GM12878 (cell line): ENCODE measurements at regions not wholly inside any gene's neighbourhood (a gene's known extent, or its start where the extent isn't known, plus 50 kb on each side); places are given as distances from the start of the nearest gene placed in this dataset.

Experiments used
- ATAC-seq: fragments of 200-7000 bp; cut with Tn5 transposase; 3 replicates; pipeline ENCODE4 v1.9.1; 2020; ENCODE audit warnings: mild to moderate bottlenecking, moderate library complexity
- BruUV-seq: library from RNA; stranded (reverse); fragments of 400-500 nt; replicated peaks from 2 replicates; lab custom pipeline; 2021; lab: Mats Ljungman, UMichigan
- CTCF ChIA-PET: fragments of 300-600 bp; sonication (Branson Sonifier 250); formaldehyde crosslinking; extraction: SDS; loops from one replicate; lab custom pipeline; 2021; ENCODE audit warnings: inconsistent platforms; lab: Yijun Ruan, JAX
- POLR2A ChIA-PET: fragments of 350-600 bp; formaldehyde crosslinking; extraction: SDS; loops from one replicate; lab custom pipeline; 2021; ENCODE audit warnings: inconsistent platforms; lab: Charles Lee
- RAD21 ChIA-PET: fragments of 300-600 bp; sonication (Branson Sonifier 250); formaldehyde crosslinking; loops from one replicate; lab custom pipeline; 2023; ENCODE audit warnings: antibody characterized with exemption; ENCODE audit not compliant: unreplicated experiment; lab: Charles Lee
- SMC1A ChIA-PET: fragments of 300-600 bp; sonication (Branson Sonifier 250); formaldehyde crosslinking; loops from one replicate; lab custom pipeline; 2023; ENCODE audit not compliant: unreplicated experiment, uncharacterized antibody; lab: Charles Lee
- DNase-seq: peaks from one replicate; pipeline ENCODE4 v3.0.0-alpha.2; 2011; ENCODE audit warnings: low read depth, low spot score
- FAIRE-seq: peaks from 3 replicates; lab custom pipeline; 2011; peaks lifted over from hg19 to GRCh38; lab: Jason Lieb, UNC
- H2AFZ ChIP-seq: 2 replicates; pipeline ENCODE4 v1.6.0; 2011; ENCODE audit warnings: low read depth, low read length, control low read depth; ENCODE audit not compliant: control insufficient read depth
- H3K27ac ChIP-seq: 2 replicates; pipeline ENCODE4 v1.5.1; 2011; ENCODE audit warnings: control low read depth; ENCODE audit not compliant: control insufficient read depth, insufficient read depth
- H3K27me3 ChIP-seq, 2 experiments: replicated peaks in 1 of 2; 2 replicates each; pipeline versions ENCODE4 v1.6.0 to v1.6.1; 2011; ENCODE audit warnings: low read length in 1 of 2; ENCODE audit not compliant: control insufficient read depth in 2 of 2, insufficient read depth in 2 of 2
- H3K36me3 ChIP-seq, 2 experiments: 2 replicates each; pipeline ENCODE4 v1.5.1; 2011; ENCODE audit warnings: low read length in 1 of 2; ENCODE audit not compliant: control insufficient read depth in 2 of 2, insufficient read depth in 2 of 2
- H3K4me1 ChIP-seq: 2 replicates; pipeline ENCODE4 v1.6.1; 2011; ENCODE audit warnings: mild to moderate bottlenecking, low read length, moderate library complexity, mixed read lengths; ENCODE audit not compliant: control insufficient read depth, insufficient read depth
- H3K4me2 ChIP-seq: 2 replicates; pipeline ENCODE4 v1.6.0; 2011; ENCODE audit warnings: control low read depth; ENCODE audit not compliant: control insufficient read depth, insufficient read depth
- H3K4me3 ChIP-seq: fragments of 200-600 bp; sonication (generic); 2 replicates; pipeline ENCODE4 v1.5.1; 2016
- H3K79me2 ChIP-seq: 2 replicates; pipeline ENCODE4 v1.6.0; 2011; ENCODE audit warnings: low read length; ENCODE audit not compliant: control insufficient read depth, insufficient read depth
- H3K9ac ChIP-seq: 2 replicates; pipeline ENCODE4 v1.8.0; 2011; ENCODE audit warnings: low read length, control low read depth, mixed read lengths; ENCODE audit not compliant: control insufficient read depth, insufficient read depth
- H3K9me3 ChIP-seq: replicated peaks from 3 replicates; pipeline ENCODE4 v1.5.1; 2011; ENCODE audit warnings: mild to moderate bottlenecking, low read length; ENCODE audit not compliant: control insufficient read depth, insufficient read depth
- H4K20me1 ChIP-seq: 2 replicates; pipeline ENCODE4 v1.6.0; 2011; ENCODE audit not compliant: control insufficient read depth, insufficient read depth
- BRCA1 ChIP-seq: IDR thresholded peaks from 2 replicates; pipeline ENCODE4 v1.6.1; 2011; ENCODE audit warnings: low read depth, low read length, improper control_type of control experiment
- JUND ChIP-seq: IDR thresholded peaks from 2 replicates; pipeline ENCODE4 v1.6.1; 2012; ENCODE audit warnings: low read depth, mild to moderate bottlenecking, low read length, improper control_type of control experiment, moderate library complexity
- LARP7 ChIP-seq: fragments of 450-650 bp; IDR thresholded peaks from 2 replicates; pipeline ENCODE4 v1.6.1; 2017; ENCODE audit warnings: mild to moderate bottlenecking
- MYB ChIP-seq: fragments of 150-350 bp; IDR thresholded peaks from 2 replicates; pipeline ENCODE4 v1.6.1; 2014; ENCODE audit warnings: mild to moderate bottlenecking, low read depth, low read length, borderline replicate concordance
- MYC ChIP-seq: IDR thresholded peaks from 2 replicates; pipeline ENCODE4 v1.6.1; 2011; ENCODE audit warnings: mild to moderate bottlenecking, low read length, moderate library complexity, inconsistent platforms; ENCODE audit not compliant: insufficient read depth, insufficient replicate concordance, insufficient read length, severe bottlenecking
- NBN ChIP-seq: fragments of 450-650 bp; IDR thresholded peaks from 2 replicates; pipeline ENCODE4 v1.6.1; 2016
- POU2F2 ChIP-seq: IDR thresholded peaks from 3 replicates; pipeline ENCODE4 v1.6.1; 2011; ENCODE audit warnings: low read depth, mild to moderate bottlenecking, low read length, borderline replicate concordance
- SIN3A ChIP-seq: IDR thresholded peaks from 2 replicates; pipeline ENCODE4 v1.6.1; 2012; ENCODE audit warnings: low read depth, low read length, improper control_type of control experiment
- STAT1 ChIP-seq: fragments of 450-650 bp; conservative IDR thresholded peaks from 2 replicates; pipeline ENCODE4 v1.6.1; 2014; ENCODE audit warnings: antibody characterized with exemption, mild to moderate bottlenecking
- SUZ12 ChIP-seq: fragments of 200-600 bp; sonication (generic); IDR thresholded peaks from one replicate; pipeline ENCODE4 v1.6.1; 2018; ENCODE audit warnings: antibody characterized with exemption, mild to moderate bottlenecking; ENCODE audit not compliant: unreplicated experiment
- TAF1 ChIP-seq: IDR thresholded peaks from 2 replicates; pipeline ENCODE4 v1.6.1; 2011; ENCODE audit warnings: mild to moderate bottlenecking, low read depth, low read length, borderline replicate concordance
- ZNF217 ChIP-seq: fragments of 450-650 bp; IDR thresholded peaks from 2 replicates; pipeline ENCODE4 v1.6.1; 2017; ENCODE audit warnings: antibody characterized with exemption, mild to moderate bottlenecking
- WGBS: methylation state at CpG from one replicate; pipeline ENCODE4 v1.1.6; 2016; ENCODE audit warnings: low lambda C conversion rate; ENCODE audit not compliant: insufficient replicate concordance, insufficient coverage; ENCODE audit errors: missing lambda C conversion rate; 5-methylcytosine and 5-hydroxymethylcytosine counted together
- in situ Hi-C: fragments of 300-500 bp; cut with MboI; formaldehyde crosslinking; loops from 9 replicates; pipeline ENCODE4 v1.14.3; 2018; ENCODE audit warnings: mixed read lengths
- intact Hi-C: fragments of 100-400 bp; cut with micrococcal nuclease; formaldehyde crosslinking; loops from one replicate; pipeline ENCODE4 v1.14.2; 2022; ENCODE audit not compliant: unreplicated experiment
- TF ChIP-seq, protein P1 (sequence below): IDR thresholded peaks from 2 replicates; pipeline ENCODE4 v1.6.1; 2012; ENCODE audit warnings: low read length, inconsistent platforms
- TF ChIP-seq, protein P2 (sequence below): fragments of 450-650 bp; formaldehyde crosslinking; IDR thresholded peaks from 2 replicates; pipeline ENCODE4 v1.5.0; 2022; ENCODE audit warnings: mild to moderate bottlenecking, missing genetic modification characterization
- TF ChIP-seq, protein P3 (sequence below): fragments of 450-650 bp; conservative IDR thresholded peaks from 2 replicates; pipeline ENCODE4 v1.6.1; 2017; ENCODE audit warnings: mild to moderate bottlenecking, moderate library complexity

DNA sequence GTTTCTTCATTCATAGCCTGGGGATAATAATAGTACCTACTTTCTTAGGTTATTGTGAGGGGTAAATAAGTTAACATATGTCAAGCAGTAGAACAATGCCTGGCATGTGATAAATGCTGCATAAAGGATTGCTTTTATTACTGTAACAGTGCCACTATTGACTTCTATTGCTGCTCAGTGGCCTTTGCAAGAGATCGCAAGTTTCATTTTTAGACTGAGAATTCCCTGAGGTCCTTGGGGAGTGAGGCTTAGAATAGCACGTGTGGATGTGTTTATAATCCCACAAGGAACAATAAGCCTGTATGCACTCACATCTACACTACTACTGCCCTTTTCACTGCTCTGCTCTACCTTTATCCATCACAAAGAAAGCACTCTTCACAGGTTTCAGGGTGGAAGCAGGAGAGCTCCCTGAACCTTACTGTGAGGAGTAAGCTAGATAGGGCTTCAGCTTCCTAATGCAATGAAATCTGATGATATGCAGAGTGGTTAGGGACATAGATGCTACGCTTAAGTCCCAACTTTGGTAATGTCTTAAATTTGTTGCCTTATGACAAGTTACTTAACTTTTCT, 302.6 kb downstream of the SNAPC1 start:
- no peak for DNase-seq
- WGBS: 11% methylated on average over 3 of the region's 3 CpGs
- Histone ChIP-seq H3K27ac (no peak overlapping the region), H4K20me1 (no peaks in the 10 kb centered on the region), H3K4me1 (no peaks in the 10 kb centered on the region), H3K27me3 (peaks cover 0 to under 1% of the 10 kb centered on the region in 2 experiments; a peak in 1 of 4 replicates), H3K4me2 (no peak overlapping the region), H3K79me2 (no peaks in the 10 kb centered on the region), H3K9me3 (no peaks in the 10 kb centered on the region), H2AFZ (no peak overlapping the region), H3K4me3 (no peak overlapping the region), H3K36me3 (no peaks in the 10 kb centered on the region), H3K9ac (no peak overlapping the region)
- RAD21 ChIA-PET: interaction anchor here (1.4 to 1.5 kb wide), 2 partner anchors 14 to 61 kb away, joined by 3 read pairs; no protein-coding TSS in a partner anchor
- no peak for ATAC-seq
- in situ Hi-C loops: no loop called here
- FAIRE-seq: no peak
- intact Hi-C loops: no loop called here
- POLR2A ChIA-PET: no interaction called here
- BruUV-seq: no TSS peak
- SMC1A ChIA-PET: interaction anchor here (0.6 to 1.0 kb wide), 2 partner anchors 18 to 160 kb away, joined by 3 read pairs; no protein-coding TSS in a partner anchor
- CTCF ChIA-PET: interaction anchor here (1.5 kb wide), 3 partner anchors 20 to 62 kb away, joined by 3 to 6 read pairs (median 3); no protein-coding TSS in a partner anchor
- TF ChIP-seq SIN3A: no peak
- no peak for TF ChIP-seq TAF1
- TF ChIP-seq POU2F2: no peak
- TF ChIP-seq LARP7: no peak
- TF ChIP-seq MYC: no peak
- no peak for TF ChIP-seq JUND
- no peak for TF ChIP-seq NBN
- TF ChIP-seq STAT1: no peak
- TF ChIP-seq, protein P1, sequence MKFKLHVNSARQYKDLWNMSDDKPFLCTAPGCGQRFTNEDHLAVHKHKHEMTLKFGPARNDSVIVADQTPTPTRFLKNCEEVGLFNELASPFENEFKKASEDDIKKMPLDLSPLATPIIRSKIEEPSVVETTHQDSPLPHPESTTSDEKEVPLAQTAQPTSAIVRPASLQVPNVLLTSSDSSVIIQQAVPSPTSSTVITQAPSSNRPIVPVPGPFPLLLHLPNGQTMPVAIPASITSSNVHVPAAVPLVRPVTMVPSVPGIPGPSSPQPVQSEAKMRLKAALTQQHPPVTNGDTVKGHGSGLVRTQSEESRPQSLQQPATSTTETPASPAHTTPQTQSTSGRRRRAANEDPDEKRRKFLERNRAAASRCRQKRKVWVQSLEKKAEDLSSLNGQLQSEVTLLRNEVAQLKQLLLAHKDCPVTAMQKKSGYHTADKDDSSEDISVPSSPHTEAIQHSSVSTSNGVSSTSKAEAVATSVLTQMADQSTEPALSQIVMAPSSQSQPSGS: no peak
- no peak for TF ChIP-seq SUZ12
- TF ChIP-seq BRCA1: no peak
- TF ChIP-seq ZNF217: no peak
- TF ChIP-seq, protein P2, sequence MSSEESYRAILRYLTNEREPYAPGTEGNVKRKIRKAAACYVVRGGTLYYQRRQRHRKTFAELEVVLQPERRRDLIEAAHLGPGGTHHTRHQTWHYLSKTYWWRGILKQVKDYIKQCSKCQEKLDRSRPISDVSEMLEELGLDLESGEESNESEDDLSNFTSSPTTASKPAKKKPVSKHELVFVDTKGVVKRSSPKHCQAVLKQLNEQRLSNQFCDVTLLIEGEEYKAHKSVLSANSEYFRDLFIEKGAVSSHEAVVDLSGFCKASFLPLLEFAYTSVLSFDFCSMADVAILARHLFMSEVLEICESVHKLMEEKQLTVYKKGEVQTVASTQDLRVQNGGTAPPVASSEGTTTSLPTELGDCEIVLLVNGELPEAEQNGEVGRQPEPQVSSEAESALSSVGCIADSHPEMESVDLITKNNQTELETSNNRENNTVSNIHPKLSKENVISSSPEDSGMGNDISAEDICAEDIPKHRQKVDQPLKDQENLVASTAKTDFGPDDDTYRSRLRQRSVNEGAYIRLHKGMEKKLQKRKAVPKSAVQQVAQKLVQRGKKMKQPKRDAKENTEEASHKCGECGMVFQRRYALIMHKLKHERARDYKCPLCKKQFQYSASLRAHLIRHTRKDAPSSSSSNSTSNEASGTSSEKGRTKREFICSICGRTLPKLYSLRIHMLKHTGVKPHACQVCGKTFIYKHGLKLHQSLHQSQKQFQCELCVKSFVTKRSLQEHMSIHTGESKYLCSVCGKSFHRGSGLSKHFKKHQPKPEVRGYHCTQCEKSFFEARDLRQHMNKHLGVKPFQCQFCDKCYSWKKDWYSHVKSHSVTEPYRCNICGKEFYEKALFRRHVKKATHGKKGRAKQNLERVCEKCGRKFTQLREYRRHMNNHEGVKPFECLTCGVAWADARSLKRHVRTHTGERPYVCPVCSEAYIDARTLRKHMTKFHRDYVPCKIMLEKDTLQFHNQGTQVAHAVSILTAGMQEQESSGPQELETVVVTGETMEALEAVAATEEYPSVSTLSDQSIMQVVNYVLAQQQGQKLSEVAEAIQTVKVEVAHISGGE: no peak
- TF ChIP-seq, protein P3, sequence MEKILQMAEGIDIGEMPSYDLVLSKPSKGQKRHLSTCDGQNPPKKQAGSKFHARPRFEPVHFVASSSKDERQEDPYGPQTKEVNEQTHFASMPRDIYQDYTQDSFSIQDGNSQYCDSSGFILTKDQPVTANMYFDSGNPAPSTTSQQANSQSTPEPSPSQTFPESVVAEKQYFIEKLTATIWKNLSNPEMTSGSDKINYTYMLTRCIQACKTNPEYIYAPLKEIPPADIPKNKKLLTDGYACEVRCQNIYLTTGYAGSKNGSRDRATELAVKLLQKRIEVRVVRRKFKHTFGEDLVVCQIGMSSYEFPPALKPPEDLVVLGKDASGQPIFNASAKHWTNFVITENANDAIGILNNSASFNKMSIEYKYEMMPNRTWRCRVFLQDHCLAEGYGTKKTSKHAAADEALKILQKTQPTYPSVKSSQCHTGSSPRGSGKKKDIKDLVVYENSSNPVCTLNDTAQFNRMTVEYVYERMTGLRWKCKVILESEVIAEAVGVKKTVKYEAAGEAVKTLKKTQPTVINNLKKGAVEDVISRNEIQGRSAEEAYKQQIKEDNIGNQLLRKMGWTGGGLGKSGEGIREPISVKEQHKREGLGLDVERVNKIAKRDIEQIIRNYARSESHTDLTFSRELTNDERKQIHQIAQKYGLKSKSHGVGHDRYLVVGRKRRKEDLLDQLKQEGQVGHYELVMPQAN: no peak
- TF ChIP-seq MYB: no peak
